Astrocyte of the spinal cord (primary cell): ENCODE measurements at regions not wholly inside any gene's neighbourhood (a gene's known extent, or its start where the extent isn't known, plus 50 kb on each side); places are given as distances from the start of the nearest gene placed in this dataset.

Experiments used
- DNase-seq: peaks from one replicate; pipeline ENCODE4 v3.0.0; 2011; ENCODE audit warnings: low read depth, low spot score
- H3K4me3 ChIP-seq: 2 replicates; pipeline ENCODE4 v1.5.1; 2011; ENCODE audit warnings: low read depth, mild to moderate bottlenecking, low read length, moderate library complexity
- CTCF ChIP-seq: IDR thresholded peaks from 2 replicates; pipeline ENCODE4 v1.5.1; 2012; ENCODE audit warnings: low read depth, mild to moderate bottlenecking, low read length, inconsistent platforms
- in situ Hi-C: cut with HindIII; loops from 2 replicates; pipeline ENCODE4 v1.10.0; 2017; ENCODE audit warnings: low sequenced_read_pairs

- DNase-seq = no peak
- H3K4me3 ChIP-seq = no peak overlapping the region
- in situ Hi-C loops = no loop called here
- no peak for TF ChIP-seq CTCF
Observed at GRCh38 chr14:31971612-31972011, 105.5 kb upstream of the ARHGAP5 start.

- no peak for DNase-seq
- in situ Hi-C loops = no loop called here
- no peak for TF ChIP-seq CTCF
- H3K4me3 ChIP-seq = no peak overlapping the region
Observed at GRCh38 chr14:31977001-31977556, 100.0 kb upstream of the ARHGAP5 start.

- TF ChIP-seq CTCF = no peak
Observed at GRCh38 chr14:31978423-31978822, 98.7 kb upstream of the ARHGAP5 start.

GRCh38 chr14:31982642-31983041 is 94.5 kb upstream of the ARHGAP5 start:
- no peak overlapping the region for H3K4me3 ChIP-seq
- TF ChIP-seq CTCF = no peak
- in situ Hi-C loops = no loop called here
- no peak for DNase-seq

More at GRCh38 chr14:31978423-31978822, 98.7 kb upstream of the ARHGAP5 start:
- DNase-seq = no peak
- in situ Hi-C loops = no loop called here
- H3K4me3 ChIP-seq = no peak overlapping the region

GRCh38 chr14:31986405-31986804 is 90.7 kb upstream of the ARHGAP5 start:
- no peak overlapping the region for H3K4me3 ChIP-seq
- in situ Hi-C loops = no loop called here
- no peak for DNase-seq
- TF ChIP-seq CTCF = no peak

- no peak for TF ChIP-seq CTCF
- no peak overlapping the region for H3K4me3 ChIP-seq
- DNase-seq = no peak
- in situ Hi-C loops = no loop called here
Observed at GRCh38 chr14:31987721-31988120, 89.4 kb upstream of the ARHGAP5 start.

GRCh38 chr14:31988244-31988643 is 88.9 kb upstream of the ARHGAP5 start:
- no peak for TF ChIP-seq CTCF
- no peak for DNase-seq
- in situ Hi-C loops = no loop called here
- no peak overlapping the region for H3K4me3 ChIP-seq
